B cell (primary cell): ENCODE measurements at regions not wholly inside any gene's neighbourhood (a gene's known extent, or its start where the extent isn't known, plus 50 kb on each side); places are given as distances from the start of the nearest gene placed in this dataset.

ENCODE experiments used
- ATAC-seq: fragments of 200-7000 bp; cut with Tn5 transposase; one replicate; pipeline ENCODE4 v1.10.0; 2021; ENCODE audit warnings: low read depth, mild to moderate bottlenecking, moderate number of reproducible peaks, moderate library complexity
- CTCF ChIA-PET: fragments of 350-600 bp; sonication (Branson Sonifier 250); formaldehyde crosslinking; loops from one replicate; lab custom pipeline; 2021; ENCODE audit warnings: antibody characterized with exemption, inconsistent platforms; lab: Charles Lee
- POLR2A ChIA-PET: fragments of 350-600 bp; sonication (Branson Sonifier 250); formaldehyde crosslinking; loops from one replicate; lab custom pipeline; 2021; ENCODE audit warnings: antibody characterized with exemption; lab: Charles Lee
- DNase-seq: peaks from one replicate; pipeline ENCODE4 v3.0.0; 2013
- H2AFZ ChIP-seq: 2 replicates; pipeline ENCODE4 v1.6.1; 2012; ENCODE audit warnings: mild to moderate bottlenecking, low read depth, low read length; ENCODE audit not compliant: insufficient read depth, poor library complexity, severe bottlenecking
- H3K27ac ChIP-seq, 2 donors: 1 replicate in 1 of 2; 2 replicates in 1 of 2; pipeline ENCODE4 v1.5.1; 2012 to 2013; ENCODE audit warnings: low read length in 2 of 2, mild to moderate bottlenecking in 2 of 2, moderate library complexity in 1 of 2
- H3K27me3 ChIP-seq, 4 experiments: fragments of 200-600 bp in 1 of 4; sonication (generic) in 1 of 4; replicated peaks in 1 of 4; 1 replicate in 2 of 4; 2 replicates in 2 of 4; pipeline versions ENCODE4 v1.6.1 to v1.7.0; 2013 to 2016; ENCODE audit warnings: low read length in 3 of 4, mild to moderate bottlenecking in 2 of 4, mixed read lengths in 1 of 4, moderate library complexity in 1 of 4; ENCODE audit not compliant: insufficient read depth in 4 of 4, control insufficient read depth in 3 of 4; ENCODE audit errors: control extremely low read depth in 1 of 4
- H3K36me3 ChIP-seq, 2 experiments: replicated peaks in 1 of 2; 1 replicate in 1 of 2; 2 replicates in 1 of 2; pipeline versions ENCODE4 v1.6.1 to v1.7.1; 2013; ENCODE audit warnings: low read length in 1 of 2; ENCODE audit not compliant: insufficient read depth in 2 of 2, control insufficient read depth in 1 of 2; ENCODE audit errors: control extremely low read depth in 1 of 2, extremely low read depth in 1 of 2
- H3K4me1 ChIP-seq, 2 donors: fragments of 200-600 bp in 1 of 2; sonication (generic) in 1 of 2; 1 replicate in 1 of 2; 2 replicates in 1 of 2; pipeline versions ENCODE4 v1.5.1 to v1.6.1; 2013 to 2017; ENCODE audit warnings: low read length in 2 of 2; ENCODE audit not compliant: control insufficient read depth in 2 of 2, insufficient read depth in 2 of 2
- H3K4me2 ChIP-seq: replicated peaks from 2 replicates; pipeline ENCODE3; 2012; ENCODE audit warnings: mild to moderate bottlenecking, low read depth, low read length; ENCODE audit not compliant: poor library complexity, severe bottlenecking
- H3K4me3 ChIP-seq, 5 experiments: fragments of 200-600 bp in 1 of 5; sonication (generic) in 1 of 5; 1 replicate in 3 of 5; 2 replicates in 2 of 5; pipeline versions ENCODE4 v1.5.1 to v1.7.0; 2011 to 2016; ENCODE audit warnings: low read length in 4 of 5, mild to moderate bottlenecking in 4 of 5, low read depth in 2 of 5, control low read depth in 1 of 5, moderate library complexity in 1 of 5; ENCODE audit not compliant: insufficient read depth in 1 of 5; ENCODE audit errors: control extremely low read depth in 1 of 5, extremely low read depth in 1 of 5
- H3K79me2 ChIP-seq: fragments of 200-600 bp; sonication (generic); one replicate; pipeline ENCODE4 v1.6.0; 2016; ENCODE audit warnings: low read length; ENCODE audit not compliant: control insufficient read depth, insufficient read depth
- H3K9ac ChIP-seq: fragments of 200-600 bp; sonication (generic); 2 replicates; pipeline ENCODE4 v1.6.1; 2017; ENCODE audit warnings: mild to moderate bottlenecking, low read length, moderate library complexity
- H3K9me3 ChIP-seq, 3 donors: one replicate each; pipeline versions ENCODE4 v1.6.1 to v1.7.1; 2013; ENCODE audit warnings: low read length in 2 of 3; ENCODE audit not compliant: control insufficient read depth in 2 of 3, insufficient read depth in 1 of 3; ENCODE audit errors: control extremely low read depth in 1 of 3
- H4K20me1 ChIP-seq: 2 replicates; pipeline ENCODE4 v1.6.0; 2012; ENCODE audit warnings: mild to moderate bottlenecking, low read length; ENCODE audit not compliant: insufficient read depth, control insufficient read depth, poor library complexity, severe bottlenecking
- H3K27ac Mint-ChIP-seq: one replicate; pipeline ENCODE4 v1.8.0; 2021; ENCODE audit warnings: mixed read lengths
- H3K27me3 Mint-ChIP-seq: one replicate; pipeline ENCODE4 v1.8.0; 2021; ENCODE audit warnings: mixed read lengths
- H3K4me1 Mint-ChIP-seq: one replicate; pipeline ENCODE4 v1.8.0; 2021; ENCODE audit warnings: mixed read lengths
- H3K4me3 Mint-ChIP-seq: one replicate; pipeline ENCODE4 v1.8.0; 2021; ENCODE audit warnings: mixed read lengths
- H3K9me3 Mint-ChIP-seq: one replicate; pipeline ENCODE4 v1.8.0; 2022; ENCODE audit warnings: mixed read lengths; ENCODE audit not compliant: insufficient read depth
- CTCF ChIP-seq: fragments of 200-600 bp; IDR thresholded peaks from one replicate; pipeline ENCODE4 v1.8.0; 2022; ENCODE audit warnings: antibody characterized with exemption, mild to moderate bottlenecking
- EZH2 ChIP-seq: IDR thresholded peaks from 2 replicates; pipeline ENCODE4 v1.6.1; 2012; ENCODE audit warnings: borderline replicate concordance, low read depth, mild to moderate bottlenecking, moderate library complexity, low read length; ENCODE audit not compliant: insufficient read depth, poor library complexity, severe bottlenecking
- WGBS: methylation state at CpG from one replicate; pipeline ENCODE4 v1.1.5; 2013; ENCODE audit warnings: missing lambda C conversion rate; ENCODE audit not compliant: insufficient coverage; 5-methylcytosine and 5-hydroxymethylcytosine counted together
- intact Hi-C: fragments of 100-400 bp; cut with micrococcal nuclease; formaldehyde crosslinking; loops from one replicate; pipeline ENCODE4 v1.10.0; 2022

GRCh38 chr2:236962816-236963215, 122.9 kb upstream of the COPS8 start:
- no peak for TF ChIP-seq CTCF
- TF ChIP-seq EZH2: no peak
- no peak overlapping the region for H3K27ac Mint-ChIP-seq
- ChIA-PET CTCF (no interaction called here), POLR2A (no interaction called here)
- H3K4me3 ChIP-seq: no peak overlapping the region
- H3K36me3 ChIP-seq: no peaks in the 10 kb centered on the region
- no peak overlapping the region for H3K4me2 ChIP-seq
- no peaks in the 10 kb centered on the region for H3K9me3 Mint-ChIP-seq
- no peaks in the 10 kb centered on the region for H3K4me1 Mint-ChIP-seq
- no peak overlapping the region for H3K4me3 Mint-ChIP-seq
- no peak for DNase-seq
- no peak overlapping the region for H2AFZ ChIP-seq
- H3K9me3 ChIP-seq: no peaks in the 10 kb centered on the region
- peaks cover 4% of the 10 kb centered on the region for H3K27me3 Mint-ChIP-seq
- WGBS: 88% methylated on average over 2 of the region's 4 CpGs
- no peak for ATAC-seq
- H3K9ac ChIP-seq: no peak overlapping the region
- intact Hi-C loops: no loop called here
- H4K20me1 ChIP-seq: no peaks in the 10 kb centered on the region
- H3K27me3 ChIP-seq: no peaks in the 10 kb centered on the region
- H3K79me2 ChIP-seq: no peaks in the 10 kb centered on the region
- no peaks in the 10 kb centered on the region for H3K4me1 ChIP-seq
- H3K27ac ChIP-seq: no peak overlapping the region

GRCh38 chr2:236963631-236964182, 122.0 kb upstream of the COPS8 start:
- 83% methylated on average over 7 of the region's 7 CpGs for WGBS
- H3K4me1 ChIP-seq: no peaks in the 10 kb centered on the region
- Mint-ChIP-seq H3K9me3 (no peaks in the 10 kb centered on the region), H3K4me1 (no peaks in the 10 kb centered on the region), H3K4me3 (no peak overlapping the region), H3K27ac (no peak overlapping the region), H3K27me3 (peaks cover 4% of the 10 kb centered on the region)
- H3K4me3 ChIP-seq: no peak overlapping the region
- H3K27me3 ChIP-seq: no peaks in the 10 kb centered on the region
- H4K20me1 ChIP-seq: no peaks in the 10 kb centered on the region
- CTCF ChIA-PET: no interaction called here
- no peaks in the 10 kb centered on the region for H3K9me3 ChIP-seq
- no peak overlapping the region for H3K9ac ChIP-seq
- no peak for TF ChIP-seq CTCF
- TF ChIP-seq EZH2: no peak
- ATAC-seq: no peak
- no peak overlapping the region for H3K27ac ChIP-seq
- no peaks in the 10 kb centered on the region for H3K36me3 ChIP-seq
- no peak overlapping the region for H3K4me2 ChIP-seq
- POLR2A ChIA-PET: no interaction called here
- DNase-seq: no peak
- intact Hi-C loops: no loop called here
- H2AFZ ChIP-seq: no peak overlapping the region
- H3K79me2 ChIP-seq: no peaks in the 10 kb centered on the region
